Nephron progenitor cell (in vitro differentiated cells): ENCODE measurements at regions not wholly inside any gene's neighbourhood (a gene's known extent, or its start where the extent isn't known, plus 50 kb on each side); places are given as distances from the start of the nearest gene placed in this dataset.
"Not testable (repeated sequence)": the region's sequence is repeated elsewhere in the genome, so short reads cannot be mapped to it uniquely, and the experiment has no call there.

Source experiments
- DNase-seq: peaks from one replicate; pipeline ENCODE4 v3.0.0; 2021
- H3K27ac Mint-ChIP-seq: 2 replicates; pipeline ENCODE4 v1.8.0; 2021; ENCODE audit warnings: mild to moderate bottlenecking, moderate library complexity, mixed read lengths
- H3K27me3 Mint-ChIP-seq: 2 replicates; pipeline ENCODE4 v1.8.0; 2021; ENCODE audit warnings: mild to moderate bottlenecking, low read depth, mixed read lengths; ENCODE audit not compliant: poor library complexity
- H3K36me3 Mint-ChIP-seq: 2 replicates; pipeline ENCODE4 v1.8.0; 2021; ENCODE audit warnings: low read depth, mixed read lengths
- H3K4me1 Mint-ChIP-seq: 2 replicates; pipeline ENCODE4 v1.8.0; 2021; ENCODE audit warnings: mixed read lengths
- H3K4me3 Mint-ChIP-seq: 2 replicates; pipeline ENCODE4 v1.8.0; 2021; ENCODE audit warnings: mild to moderate bottlenecking, moderate library complexity, mixed read lengths
- H3K9me3 Mint-ChIP-seq: 2 replicates; pipeline ENCODE4 v1.8.0; 2021; ENCODE audit warnings: mild to moderate bottlenecking, moderate library complexity, mixed read lengths
- TF ChIP-seq, protein P1 (sequence below): fragments of 200-600 bp; sonication (generic); IDR thresholded peaks from 2 replicates; pipeline ENCODE4 v1.5.0; 2021; ENCODE audit warnings: antibody characterized with exemption

DNA sequence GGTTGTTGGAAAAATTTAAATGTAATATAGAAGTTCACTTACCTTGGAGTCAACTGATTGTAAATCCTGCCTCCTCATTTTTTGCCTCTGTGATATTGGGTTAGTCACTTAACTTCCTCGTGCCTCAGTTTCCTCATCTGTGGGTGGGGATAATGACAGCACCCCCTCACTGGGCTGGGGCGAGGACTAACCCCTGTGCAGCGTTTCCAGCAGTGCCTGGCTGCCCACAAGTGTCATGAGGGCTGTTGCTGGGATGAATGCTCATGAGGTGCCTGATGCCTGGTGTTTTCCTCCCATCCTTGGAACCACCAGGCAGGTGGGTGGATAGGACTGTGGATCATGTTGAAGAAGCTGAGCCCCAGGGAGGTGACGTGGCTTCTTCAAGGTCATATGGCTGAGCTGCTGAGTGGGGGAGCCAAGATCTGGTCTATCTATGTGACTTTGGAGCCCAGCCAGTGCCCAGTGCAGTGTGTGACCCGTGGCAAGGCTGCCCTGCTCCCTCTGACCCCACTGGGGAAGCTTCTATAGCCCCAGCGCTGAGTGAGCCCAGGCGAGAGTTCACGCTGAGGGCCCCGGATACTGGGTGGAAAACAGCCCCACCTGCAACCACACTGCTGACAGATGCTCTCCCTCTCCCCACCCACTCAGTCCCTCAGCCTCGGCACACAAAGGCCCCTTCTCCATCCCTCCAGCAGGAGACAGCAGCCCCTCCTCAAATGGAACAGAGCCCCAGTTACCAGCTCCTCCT, 446.0 kb downstream of the PTPRU start:
- Mint-ChIP-seq H3K36me3 (no peaks in the 10 kb centered on the region), H3K4me1 (peaks cover 54% of the 10 kb centered on the region), H3K27ac (no peak overlapping the region), H3K4me3 (no peak overlapping the region), H3K9me3 (no peaks in the 10 kb centered on the region), H3K27me3 (no peaks in the 10 kb centered on the region)
- DNase-seq: no peak
- TF ChIP-seq, protein P1, sequence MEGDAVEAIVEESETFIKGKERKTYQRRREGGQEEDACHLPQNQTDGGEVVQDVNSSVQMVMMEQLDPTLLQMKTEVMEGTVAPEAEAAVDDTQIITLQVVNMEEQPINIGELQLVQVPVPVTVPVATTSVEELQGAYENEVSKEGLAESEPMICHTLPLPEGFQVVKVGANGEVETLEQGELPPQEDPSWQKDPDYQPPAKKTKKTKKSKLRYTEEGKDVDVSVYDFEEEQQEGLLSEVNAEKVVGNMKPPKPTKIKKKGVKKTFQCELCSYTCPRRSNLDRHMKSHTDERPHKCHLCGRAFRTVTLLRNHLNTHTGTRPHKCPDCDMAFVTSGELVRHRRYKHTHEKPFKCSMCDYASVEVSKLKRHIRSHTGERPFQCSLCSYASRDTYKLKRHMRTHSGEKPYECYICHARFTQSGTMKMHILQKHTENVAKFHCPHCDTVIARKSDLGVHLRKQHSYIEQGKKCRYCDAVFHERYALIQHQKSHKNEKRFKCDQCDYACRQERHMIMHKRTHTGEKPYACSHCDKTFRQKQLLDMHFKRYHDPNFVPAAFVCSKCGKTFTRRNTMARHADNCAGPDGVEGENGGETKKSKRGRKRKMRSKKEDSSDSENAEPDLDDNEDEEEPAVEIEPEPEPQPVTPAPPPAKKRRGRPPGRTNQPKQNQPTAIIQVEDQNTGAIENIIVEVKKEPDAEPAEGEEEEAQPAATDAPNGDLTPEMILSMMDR: no peak

DNA sequence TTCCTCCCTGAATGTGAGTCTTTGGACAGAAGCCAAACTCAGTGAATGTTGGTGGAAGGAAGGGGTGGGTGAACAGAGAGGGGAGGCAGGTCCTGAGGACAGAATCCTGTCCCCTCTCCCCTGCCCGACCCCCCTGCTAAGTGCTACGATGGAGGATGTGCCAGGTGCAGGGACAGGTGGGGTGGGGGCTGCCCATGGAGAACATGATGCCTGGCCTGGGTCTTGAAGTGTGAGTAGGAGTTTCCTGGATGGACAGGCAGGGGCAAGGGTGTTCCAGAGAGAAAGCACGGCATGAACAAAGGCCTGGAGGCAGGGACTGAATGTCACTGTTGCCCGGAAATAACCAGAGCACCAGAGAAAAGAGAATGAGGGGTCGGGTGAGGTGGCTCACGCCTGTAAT, 445.1 kb downstream of the PTPRU start:
- Mint-ChIP-seq H3K4me1 (peaks cover 53% of the 10 kb centered on the region), H3K27ac (peak overlapping the region; percentile 57)
- DNase-seq, H3K36me3 Mint-ChIP-seq, H3K9me3 Mint-ChIP-seq, H3K27me3 Mint-ChIP-seq, H3K4me3 Mint-ChIP-seq: not testable (repeated sequence)

DNA sequence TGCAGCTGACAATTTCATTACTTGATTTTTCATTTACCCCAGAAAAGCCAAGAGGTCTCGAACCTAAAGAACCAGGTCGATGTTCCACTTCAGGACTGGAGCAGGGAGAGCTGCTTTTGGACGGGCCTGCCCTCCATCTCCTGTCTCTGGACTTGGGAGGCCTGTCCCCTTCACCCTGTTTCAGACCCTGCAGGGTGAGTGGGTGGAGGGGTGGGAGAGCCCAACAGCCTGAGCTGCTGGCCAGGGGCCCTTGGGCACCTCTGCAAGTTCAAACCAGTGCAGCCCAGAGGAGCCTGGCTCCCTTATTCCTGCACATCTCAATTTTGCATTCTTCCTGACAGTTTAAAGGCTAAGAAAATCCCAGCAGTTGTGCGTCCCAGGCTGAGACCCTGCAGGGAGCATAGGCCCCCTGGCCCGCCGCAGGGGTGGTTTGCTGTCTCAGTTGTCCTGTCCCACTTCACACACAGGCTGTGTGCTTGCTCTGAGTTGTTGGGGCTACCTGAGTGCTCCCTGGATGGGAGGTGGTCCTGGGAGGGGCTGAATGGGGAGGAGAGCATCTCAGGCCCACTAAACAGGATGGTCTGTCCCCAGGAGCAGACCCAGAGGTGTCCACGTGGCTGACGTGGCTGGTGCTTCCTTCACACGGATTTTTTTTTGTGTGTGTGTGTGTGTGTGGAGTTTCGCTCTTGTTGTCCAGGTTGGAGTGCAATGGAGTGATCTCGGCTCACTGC, 443.7 kb downstream of the PTPRU start:
- H3K27me3 Mint-ChIP-seq: peaks cover under 1% of the 10 kb centered on the region
- H3K4me1 Mint-ChIP-seq: peaks cover 53% of the 10 kb centered on the region
- no peak overlapping the region for H3K4me3 Mint-ChIP-seq
- no peaks in the 10 kb centered on the region for H3K9me3 Mint-ChIP-seq
- H3K36me3 Mint-ChIP-seq: no peaks in the 10 kb centered on the region
- no peak overlapping the region for H3K27ac Mint-ChIP-seq
- TF ChIP-seq, protein P1: no peak
- no peak for DNase-seq

DNA sequence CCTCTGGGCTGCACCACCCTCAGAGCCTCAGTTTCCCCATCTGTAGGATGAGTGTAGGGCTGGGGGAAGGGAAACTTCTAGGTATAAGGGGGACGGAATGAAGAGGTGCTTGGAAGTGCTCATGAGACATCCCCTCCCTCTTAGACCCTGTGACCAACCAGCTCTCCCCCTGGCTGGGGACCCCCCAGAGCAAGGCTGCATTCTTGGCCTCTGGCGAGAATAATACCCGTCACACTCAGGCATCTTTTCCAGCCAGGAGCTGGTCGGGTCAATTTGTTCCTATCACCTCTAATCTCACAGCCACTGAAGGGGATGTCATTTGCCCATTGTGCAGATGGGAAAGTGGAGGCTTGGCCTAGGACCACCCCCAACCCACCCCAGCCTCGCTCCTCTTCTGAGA, 443.0 kb downstream of the PTPRU start:
- H3K27ac Mint-ChIP-seq: no peak overlapping the region
- TF ChIP-seq, protein P1: no peak
- H3K4me1 Mint-ChIP-seq: peaks cover 55% of the 10 kb centered on the region
- DNase-seq: no peak
- no peaks in the 10 kb centered on the region for H3K36me3 Mint-ChIP-seq
- H3K4me3 Mint-ChIP-seq: no peak overlapping the region
- peaks cover 4% of the 10 kb centered on the region for H3K27me3 Mint-ChIP-seq
- no peaks in the 10 kb centered on the region for H3K9me3 Mint-ChIP-seq

DNA sequence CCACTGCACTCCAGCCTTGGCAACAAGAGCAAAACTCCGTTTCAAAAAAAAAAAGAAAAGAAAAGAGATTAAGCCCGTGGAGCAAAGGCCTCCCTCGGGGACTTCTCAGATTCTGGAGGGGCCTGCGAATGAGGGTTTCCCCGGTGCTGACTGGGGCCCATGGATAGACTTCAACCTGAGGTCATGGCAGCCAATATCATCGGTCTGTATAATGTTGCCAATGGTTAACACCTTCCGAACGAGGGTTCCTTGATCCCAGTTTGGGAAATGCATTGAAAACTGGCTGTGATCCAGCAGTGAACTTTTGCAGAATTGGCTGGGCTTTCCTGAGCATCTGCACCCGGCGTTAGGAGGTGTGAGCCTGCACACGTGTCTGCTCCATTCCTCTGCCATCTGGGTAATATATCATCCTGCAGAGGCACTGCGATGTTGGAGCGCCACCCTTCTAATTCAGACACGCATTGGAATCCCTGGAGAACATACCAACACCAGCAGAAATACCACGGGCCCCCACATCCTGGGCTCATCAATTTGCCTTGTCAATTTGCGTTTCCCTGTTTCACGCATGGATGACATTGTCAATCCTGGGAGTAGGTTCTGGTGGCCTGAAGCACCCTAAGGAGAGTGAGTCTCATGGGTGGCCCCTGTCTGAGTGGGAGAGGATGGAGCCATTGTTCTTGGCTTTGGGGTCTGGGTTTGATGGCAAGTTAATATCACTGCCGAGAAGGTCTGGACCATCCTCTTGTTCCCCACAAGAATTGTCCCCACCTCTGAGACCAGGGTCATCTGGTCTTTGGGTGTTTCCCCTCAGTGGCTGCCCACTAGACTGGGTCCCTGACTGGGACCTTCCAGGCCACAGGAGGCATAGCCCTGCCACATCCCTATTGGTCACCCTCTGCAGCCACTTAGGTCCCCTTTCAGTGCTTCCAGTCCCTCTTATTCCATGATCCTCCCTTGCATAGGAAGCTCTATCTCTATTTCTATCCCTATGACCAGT, 441.0 kb downstream of the PTPRU start:
- DNase-seq: no peak
- H3K27me3 Mint-ChIP-seq: peaks cover 4% of the 10 kb centered on the region
- no peak overlapping the region for H3K4me3 Mint-ChIP-seq
- peak overlapping the region; percentile 60 for H3K27ac Mint-ChIP-seq
- peaks cover 63% of the 10 kb centered on the region for H3K4me1 Mint-ChIP-seq
- H3K9me3 Mint-ChIP-seq: no peaks in the 10 kb centered on the region
- no peaks in the 10 kb centered on the region for H3K36me3 Mint-ChIP-seq
- TF ChIP-seq, protein P1: no peak

DNA sequence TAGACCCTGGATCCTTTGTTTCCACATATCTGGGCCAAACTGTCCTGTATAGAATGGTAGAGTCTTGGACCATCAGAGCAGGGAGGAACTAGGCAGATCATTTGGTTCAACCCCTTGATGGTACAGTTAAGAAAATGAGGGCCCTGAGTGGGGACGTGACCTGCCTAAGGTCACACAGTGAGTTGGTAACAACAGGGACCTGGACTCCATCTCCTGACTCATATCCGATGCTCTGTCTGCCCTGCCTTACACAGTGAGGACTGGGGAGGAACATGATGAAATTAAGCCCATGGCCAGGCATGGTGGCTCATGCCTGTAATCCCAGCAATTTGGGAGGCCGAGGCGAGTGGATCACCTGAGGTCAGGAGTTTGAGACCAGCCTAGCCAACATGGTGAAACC, 440.2 kb downstream of the PTPRU start:
- no peaks in the 10 kb centered on the region for H3K9me3 Mint-ChIP-seq
- TF ChIP-seq, protein P1: no peak
- no peak overlapping the region for H3K4me3 Mint-ChIP-seq
- no peak overlapping the region for H3K27ac Mint-ChIP-seq
- H3K36me3 Mint-ChIP-seq: no peaks in the 10 kb centered on the region
- no peak for DNase-seq
- peaks cover 68% of the 10 kb centered on the region for H3K4me1 Mint-ChIP-seq
- H3K27me3 Mint-ChIP-seq: peaks cover 4% of the 10 kb centered on the region
